T-helper 1 cell treated with Interleukin-12 subunit alpha and Interleukin-12 subunit beta and Interleukin-4 antibody, amounts not matched to agents 30 ng/mL and 1 ng/mL, for 36 hours (primary cell): ENCODE measurements at regions not wholly inside any gene's neighbourhood (a gene's known extent, or its start where the extent isn't known, plus 50 kb on each side); places are given as distances from the start of the nearest gene placed in this dataset.
"Not testable (repeated sequence)": the region's sequence is repeated elsewhere in the genome, so short reads cannot be mapped to it uniquely, and the experiment has no call there.

ENCODE experiments used
- intact Hi-C: fragments of 100-400 bp; cut with micrococcal nuclease; formaldehyde crosslinking; loops from one replicate; pipeline ENCODE4 v1.15.1; 2024

DNA sequence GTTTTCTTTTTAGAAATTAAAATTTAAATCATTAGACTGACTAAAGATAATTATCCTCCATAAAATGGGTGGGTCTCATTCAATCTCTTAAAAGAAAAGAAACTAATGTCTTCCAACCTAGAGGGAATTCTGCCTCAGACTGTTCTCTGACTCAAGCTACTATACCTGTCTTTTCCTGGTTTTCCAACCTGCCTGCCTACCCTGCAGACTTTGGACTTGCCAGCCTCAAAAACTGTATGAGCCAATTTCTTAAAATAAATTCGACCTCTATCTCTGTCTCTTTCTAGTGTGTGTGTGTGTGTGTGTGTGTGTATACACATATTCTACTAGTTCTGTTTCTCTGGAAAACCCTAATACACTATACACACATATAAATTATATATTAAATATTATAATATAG, 847.3 kb downstream of the PCDH17 start:
- intact Hi-C loops, result no loop called here

DNA sequence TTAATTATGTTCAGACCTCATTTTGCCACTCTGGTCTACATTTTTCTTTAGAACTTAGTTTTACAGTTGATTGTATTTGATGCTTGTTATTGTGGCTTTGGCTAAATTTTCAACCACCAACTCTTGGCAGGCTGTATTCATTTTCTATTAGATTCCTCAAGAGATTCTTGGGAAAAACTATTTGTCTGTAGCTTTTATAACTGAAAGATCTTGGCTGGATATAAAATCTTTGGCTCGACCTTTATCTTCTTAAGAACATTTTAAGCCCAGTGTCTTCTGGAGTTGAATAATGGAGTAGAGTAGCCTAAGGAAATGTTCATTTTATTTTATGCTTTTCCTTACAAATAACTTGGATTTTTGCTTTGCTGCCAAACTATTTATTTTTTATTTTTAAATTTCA, 848.5 kb downstream of the PCDH17 start:
- intact Hi-C loops, result no loop called here

DNA sequence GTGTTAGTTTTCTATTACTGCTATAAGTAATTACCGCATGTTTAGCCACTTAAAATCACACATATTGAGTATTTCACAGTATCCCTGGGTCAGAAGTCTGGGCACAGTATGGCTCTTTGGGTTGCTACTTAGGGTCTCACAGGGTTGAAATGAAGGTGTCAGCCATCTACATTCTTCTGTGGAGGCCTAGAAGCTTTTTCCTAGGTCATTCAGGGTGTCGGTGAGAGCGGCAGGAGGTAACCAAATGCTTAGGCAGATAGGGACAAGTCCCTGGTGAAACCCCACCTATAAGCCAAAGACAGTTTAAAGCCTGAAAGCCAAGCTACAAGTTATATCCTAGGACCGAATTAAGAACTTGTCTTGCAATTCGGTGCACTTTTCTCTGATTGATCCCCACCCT, 856.7 kb downstream of the PCDH17 start:
- intact Hi-C loops, result no loop called here

DNA sequence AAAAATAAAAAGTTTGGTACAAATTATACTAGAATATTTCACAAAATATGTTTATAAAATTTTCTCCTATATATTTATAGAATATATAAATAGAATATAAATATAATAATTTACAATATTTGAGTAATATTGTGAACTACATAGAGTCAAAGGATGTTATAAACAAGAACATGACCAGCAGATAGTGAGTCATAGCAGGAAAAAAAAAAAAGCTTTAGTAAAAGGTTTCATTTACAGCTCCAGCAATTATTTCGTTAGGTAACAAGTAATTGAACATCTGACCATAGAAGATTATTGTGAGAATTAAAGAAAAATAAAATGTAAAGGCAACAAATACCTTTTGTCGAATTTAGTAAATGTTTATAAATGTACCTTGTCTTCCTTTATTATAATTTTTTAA, 864.1 kb downstream of the PCDH17 start:
- intact Hi-C loops, result no loop called here

DNA sequence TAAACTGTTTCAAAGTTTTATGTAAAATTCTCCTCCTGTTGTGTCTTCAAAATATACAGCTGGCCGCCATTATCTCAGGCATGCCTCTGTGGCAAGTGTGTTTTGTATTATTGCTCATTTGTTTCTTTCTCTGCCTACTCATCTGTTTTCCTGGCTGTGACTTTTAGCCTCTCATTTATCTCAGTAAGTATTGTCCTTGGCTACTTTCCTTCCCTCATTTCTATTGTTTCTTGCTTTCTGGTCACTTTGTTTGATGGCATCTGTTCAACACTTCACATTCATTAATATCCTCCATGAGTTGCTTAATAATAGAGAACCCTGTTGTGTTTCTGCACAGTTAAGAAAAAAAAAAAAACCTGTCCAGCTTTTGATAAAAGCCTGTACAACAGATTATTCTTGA, 869.4 kb downstream of the PCDH17 start:
- intact Hi-C loops, result no loop called here

DNA sequence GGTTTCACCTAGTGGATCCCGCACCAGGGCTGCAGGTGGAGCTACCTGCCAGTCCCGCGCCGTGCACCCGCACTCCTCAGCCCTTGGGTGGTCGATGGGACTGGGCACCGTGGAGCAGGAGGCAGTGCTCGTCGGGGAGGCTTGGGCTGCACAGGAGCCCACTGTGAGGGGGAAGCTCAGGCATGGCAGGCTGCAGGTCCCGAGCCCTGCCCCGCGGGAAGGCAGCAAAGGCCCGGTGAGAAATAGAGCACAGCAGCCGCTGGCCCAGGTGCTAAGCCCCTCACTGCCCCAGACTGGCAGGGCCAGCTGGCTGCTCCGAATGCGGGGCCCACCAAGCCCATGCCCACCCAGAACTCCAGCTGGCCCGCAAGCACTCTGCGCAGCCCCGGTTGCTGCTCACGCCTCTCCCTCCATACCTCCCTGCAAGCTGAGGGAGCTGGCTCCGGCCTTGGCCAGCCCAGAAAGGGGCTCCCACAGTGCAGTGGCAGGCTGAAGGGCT, 872.7 kb downstream of the PCDH17 start:
- intact Hi-C loops, result not testable (repeated sequence)

DNA sequence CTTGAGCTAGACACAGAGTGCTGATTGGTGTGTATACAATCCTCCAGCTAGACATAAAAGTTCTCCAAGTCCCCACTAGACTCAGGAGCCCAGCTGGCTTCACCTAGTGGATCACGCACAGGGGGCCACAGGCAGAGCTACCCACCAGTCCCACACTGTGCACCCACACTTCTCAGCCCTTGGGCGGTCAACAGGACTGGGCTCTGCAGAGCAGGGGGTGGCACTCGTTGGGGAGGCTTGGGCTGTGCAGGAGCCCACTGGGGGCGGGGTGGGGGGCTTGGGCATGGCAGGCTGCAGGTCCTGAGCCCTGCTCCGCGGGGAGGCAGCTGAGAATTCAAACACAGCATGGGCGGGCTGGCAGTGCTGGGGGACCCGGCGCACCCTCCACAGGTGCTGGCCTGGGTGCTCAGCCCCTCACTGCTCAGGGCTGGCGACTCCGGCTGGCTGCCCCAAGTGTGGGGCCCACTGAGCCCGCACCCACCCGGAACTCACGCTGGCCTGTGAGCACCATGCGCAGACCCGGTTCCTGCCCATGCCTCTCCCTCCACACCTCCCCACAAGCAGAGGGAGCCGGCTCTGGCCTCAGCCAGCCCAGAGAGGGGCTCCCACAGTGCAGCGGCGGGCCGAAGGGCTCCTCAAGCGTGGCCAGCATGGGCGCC, 873.8 kb downstream of the PCDH17 start:
- intact Hi-C loops, result not testable (repeated sequence)

DNA sequence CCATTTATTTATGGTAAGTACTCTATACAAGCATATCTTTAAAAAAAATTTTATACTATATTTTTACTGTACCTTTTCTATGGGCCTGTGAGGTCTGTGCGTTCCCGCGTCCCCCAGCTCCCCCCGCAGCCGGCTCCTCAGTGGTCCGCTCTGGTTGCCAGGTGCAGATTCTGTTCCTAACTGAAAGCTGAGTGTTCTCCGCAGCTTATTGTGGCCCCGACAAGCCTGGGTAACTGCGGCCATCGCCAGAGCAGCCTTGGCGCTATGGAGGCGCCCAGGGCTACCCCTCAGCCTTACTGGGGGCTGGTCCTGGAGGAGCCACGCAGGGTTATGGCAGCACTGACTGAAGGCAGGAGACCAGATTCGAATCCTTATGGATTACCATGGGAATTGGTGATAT, 896.8 kb downstream of the PCDH17 start:
- intact Hi-C loops, result no loop called here

DNA sequence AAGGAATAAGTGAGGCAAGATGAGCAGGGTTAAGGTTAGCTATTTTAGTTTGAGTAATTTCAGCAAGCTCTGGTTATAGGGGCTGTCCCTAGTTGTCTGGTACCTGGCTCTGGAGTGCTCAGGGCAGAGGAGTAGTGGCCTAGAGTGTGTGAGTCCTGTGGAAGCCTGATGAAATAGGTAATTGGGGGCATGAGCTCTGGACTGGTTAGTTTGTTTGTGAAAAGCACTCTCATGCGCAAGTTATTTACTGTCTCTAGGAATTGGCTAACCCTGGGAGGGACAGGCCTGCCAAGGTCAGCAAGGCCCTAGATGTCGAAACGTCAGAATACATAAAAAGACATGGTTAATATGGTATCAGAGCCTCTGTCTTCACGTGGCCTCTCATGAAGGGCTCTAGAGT, 900.1 kb downstream of the PCDH17 start:
- intact Hi-C loops, result no loop called here

DNA sequence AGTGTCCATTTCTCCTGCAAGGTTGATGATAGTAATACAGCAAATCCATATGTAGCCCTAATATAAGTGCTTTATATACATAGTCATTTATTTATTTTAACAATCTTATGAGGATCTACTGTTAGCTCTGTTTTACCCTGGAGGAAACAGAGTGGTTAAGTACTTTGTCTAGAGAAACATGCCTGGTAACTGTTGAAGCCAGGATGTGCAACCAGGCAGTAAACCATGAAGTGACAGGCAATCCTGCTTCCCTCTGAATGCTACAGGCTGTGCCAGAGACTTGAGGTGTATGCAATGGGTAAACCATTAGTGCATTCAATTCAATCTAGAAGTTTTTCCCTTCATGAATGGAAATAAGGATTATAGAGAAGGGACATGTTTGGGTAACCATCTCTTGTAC, 911.0 kb downstream of the PCDH17 start:
- intact Hi-C loops, result no loop called here

DNA sequence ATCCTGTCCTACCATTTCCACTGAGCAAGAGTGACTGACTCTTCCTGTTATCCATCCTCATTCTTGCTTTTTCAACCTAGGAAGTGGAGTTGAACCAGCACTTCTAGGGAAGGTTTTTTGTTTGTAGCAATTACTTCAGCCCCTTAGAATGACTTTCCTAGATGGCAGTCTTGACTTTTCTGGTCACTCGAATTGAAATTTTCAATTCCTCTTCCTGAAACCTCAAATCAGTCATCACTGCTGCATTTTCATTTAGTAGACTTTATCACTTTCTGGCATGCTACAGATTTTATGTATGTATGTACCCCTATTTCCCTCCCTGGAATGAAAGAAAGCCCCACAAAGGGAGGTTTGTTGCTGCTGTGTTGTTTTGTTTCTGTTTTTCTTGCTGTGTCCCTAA, 915.9 kb downstream of the PCDH17 start:
- intact Hi-C loops, result no loop called here

DNA sequence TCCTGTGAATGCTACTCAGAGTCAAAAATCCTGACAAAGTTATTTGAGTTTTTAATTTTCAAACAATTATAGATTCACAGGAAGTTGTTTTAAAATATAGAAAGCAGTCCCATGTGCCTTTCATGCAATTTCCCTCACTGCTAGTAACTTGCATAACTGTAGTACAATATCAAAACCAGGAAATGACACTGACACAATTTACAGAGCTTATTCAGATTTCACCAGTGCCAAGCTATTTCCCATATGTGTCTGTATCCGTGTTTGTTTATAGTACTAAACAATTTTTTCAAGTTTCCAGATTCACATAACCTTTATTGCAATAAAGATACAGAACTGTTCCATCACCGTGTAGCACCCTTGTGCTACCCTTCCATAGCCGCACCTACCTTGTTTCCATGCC, 934.6 kb downstream of the PCDH17 start:
- intact Hi-C loops, result no loop called here

DNA sequence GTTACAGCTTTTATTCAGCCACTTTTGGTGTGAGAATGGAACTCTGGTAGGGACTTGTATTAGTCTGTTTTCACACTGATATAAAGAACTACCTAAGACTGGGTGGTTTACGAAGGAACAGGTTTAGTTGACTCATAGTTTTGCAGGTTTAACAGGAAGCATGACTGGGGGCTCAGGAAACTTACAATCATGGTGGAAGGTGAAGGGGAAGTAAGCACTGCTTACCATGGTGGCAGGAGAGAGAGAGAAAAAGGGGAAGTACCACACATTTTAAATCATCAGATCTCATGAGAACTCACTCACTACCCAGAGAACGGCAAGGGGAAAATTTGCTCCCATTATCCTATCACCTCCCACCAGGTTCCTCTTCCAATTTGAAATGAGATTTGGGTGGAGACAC, 942.2 kb downstream of the PCDH17 start:
- intact Hi-C loops, result no loop called here

DNA sequence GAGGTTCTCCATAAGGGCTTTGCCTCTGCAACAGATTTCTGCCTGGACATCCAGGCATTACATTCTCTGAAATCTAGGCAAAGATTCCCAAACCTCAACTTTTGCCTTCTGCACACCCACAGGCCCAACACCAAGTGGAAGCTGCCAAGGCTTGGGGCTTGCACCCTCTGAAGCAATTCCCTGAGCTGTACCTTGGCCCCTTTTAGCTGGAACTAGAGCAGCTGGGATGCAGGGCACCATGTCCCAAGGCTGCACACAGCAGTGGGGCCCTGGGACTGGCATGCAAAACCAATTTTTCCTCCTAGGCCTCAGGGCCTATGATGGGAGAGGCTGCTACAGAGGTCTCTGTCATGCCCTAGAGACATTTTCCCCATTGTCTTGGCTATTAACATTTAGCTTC, 943.2 kb downstream of the PCDH17 start:
- intact Hi-C loops, result no loop called here

DNA sequence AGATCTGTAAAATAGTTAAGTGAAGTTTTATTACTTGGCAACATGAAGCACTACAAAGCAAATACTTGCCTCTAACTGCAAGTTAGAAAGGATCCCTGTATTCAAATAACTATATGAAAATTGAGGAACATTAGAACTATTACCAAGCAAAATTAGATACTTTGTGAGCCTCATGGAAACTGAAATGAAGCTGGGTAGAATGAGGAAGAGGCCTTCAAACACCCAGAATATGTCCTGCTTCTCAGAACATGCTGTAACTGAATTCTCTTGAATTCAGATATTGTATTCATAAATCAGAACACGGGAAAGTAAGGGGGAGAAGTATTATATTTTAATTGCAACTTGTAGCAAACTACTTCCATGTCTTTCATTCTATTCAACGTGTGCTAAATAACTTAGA, 947.9 kb downstream of the PCDH17 start:
- intact Hi-C loops, result no loop called here

DNA sequence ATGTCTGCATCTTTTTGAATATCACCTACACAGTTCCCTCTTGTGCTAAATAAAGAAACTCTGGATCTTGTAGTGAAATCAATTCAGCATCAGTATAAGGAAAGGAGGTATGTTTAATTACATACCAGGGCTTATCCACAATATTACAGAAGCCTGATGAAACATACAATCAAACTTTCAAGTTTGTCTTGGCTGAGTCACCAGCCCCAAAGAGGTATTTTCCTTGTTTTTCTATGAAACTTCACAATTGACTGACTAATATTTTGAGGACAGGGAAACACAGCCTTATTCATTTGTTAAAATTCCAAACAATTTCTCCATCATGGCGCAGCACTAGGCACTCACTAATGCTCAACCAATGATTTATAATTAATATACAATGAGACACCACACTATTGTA, 952.4 kb downstream of the PCDH17 start:
- intact Hi-C loops, result no loop called here

DNA sequence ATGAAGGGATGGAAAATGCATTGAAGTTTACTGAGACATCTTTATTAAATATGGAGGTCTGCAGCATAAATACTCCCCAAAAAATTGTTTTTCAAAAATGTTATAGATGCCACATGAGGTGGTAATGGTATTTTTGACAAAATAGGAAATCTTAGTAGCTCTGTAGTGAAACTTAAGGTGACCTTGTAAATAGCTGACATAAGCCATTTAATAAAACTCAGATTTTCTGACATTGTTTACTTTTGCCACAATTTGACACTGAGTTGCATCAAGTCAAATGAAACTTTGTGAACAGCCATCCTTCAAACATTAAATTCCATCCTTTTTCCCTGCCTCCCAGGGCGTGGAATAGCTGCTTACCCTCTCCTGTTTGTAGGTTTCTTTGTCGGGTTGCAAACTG, 953.1 kb downstream of the PCDH17 start:
- intact Hi-C loops, result no loop called here

DNA sequence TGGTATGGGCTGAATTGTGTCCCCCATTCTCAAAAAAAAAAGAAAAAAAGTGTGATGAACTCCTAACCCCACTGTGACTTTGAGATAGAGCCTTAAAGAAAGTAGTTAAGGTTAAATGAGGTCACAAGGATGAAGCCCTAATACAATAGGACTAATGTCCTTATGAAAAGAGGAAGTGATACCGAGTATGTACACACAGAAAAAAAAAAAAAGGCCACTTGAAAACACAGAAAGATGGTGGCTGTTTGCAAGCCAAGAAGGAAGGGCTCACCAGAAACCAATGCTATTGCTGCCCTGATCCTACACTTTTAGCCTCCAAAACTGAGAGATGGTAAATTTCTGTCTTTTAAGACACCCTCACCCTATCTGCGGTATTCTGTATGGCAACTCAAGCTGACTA, 955.6 kb downstream of the PCDH17 start:
- intact Hi-C loops, result no loop called here

DNA sequence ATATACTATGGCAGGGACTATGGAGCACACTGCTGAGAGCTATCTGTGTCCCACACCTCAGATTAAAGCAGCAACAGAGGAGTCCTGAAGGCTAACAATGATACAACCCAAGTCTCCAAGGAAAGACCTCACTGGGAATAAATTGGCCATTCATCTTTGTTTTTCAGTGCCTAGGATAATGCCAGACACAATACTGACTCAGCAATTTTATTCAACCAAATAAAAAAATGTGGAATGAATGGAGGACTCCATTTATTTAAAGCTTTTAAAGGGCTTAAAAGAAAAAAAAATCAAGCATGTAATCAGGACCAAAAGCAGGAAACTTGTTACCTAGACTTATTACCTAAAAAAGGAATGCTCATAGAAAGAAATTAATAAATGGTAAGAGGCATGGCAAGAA, 960.5 kb downstream of the PCDH17 start:
- intact Hi-C loops, result no loop called here

DNA sequence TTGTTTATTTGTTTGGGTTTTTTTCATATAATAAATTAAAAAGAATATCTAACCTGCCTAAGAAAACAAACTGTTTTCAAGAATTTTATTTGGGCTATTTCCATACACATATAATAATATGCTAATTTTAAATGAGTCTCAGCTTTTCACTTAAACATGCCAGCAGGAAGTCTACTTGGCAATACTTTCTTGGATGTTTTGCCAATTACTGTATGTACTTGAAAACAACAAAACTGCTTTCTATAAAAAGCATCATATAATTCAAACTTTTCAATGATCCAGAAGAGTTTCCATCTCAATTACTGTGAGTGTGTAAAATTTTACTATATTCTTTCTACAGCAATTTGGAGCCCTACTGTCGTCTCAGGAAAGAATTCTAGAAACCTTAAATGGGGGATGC, 961.2 kb downstream of the PCDH17 start:
- intact Hi-C loops, result no loop called here

DNA sequence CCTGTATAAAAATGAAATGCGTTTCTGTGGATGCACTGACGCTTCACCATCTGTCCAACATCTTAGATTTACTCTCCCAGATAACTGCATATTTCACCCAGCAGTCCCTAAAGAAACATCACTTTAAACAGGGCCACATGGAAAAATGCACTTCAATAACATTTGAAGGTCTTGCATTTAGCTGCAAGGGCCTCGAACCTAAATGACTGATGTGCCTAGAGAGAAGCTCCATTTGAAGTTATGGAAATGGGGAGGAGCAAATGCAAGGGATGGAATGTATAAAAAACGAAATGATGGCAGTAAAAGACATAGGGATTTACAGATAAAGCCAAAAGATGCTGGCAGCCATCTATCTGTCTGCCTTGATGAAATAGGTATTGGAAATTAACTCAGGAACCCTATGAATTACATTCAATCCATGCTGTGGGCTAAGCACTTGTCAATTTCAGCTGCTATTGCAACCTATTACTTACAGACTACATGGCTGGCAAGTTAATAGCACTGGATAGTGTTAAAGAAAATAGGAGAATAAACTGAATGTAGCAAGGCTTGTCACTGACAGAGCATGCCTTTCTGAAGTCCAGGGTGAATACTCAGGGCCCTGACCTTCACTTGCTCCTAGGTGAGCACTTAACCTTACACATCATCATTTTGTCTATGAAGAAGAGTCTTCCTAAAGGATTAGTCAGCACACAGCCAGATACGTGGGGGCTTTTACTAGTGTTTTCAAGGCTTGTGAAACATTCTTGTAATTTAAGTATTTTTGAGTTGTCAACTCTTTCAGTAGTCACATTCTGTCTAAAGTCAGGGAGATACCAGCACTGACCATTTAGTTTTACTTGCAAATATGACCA, 963.4 kb downstream of the PCDH17 start:
- intact Hi-C loops, result no loop called here

DNA sequence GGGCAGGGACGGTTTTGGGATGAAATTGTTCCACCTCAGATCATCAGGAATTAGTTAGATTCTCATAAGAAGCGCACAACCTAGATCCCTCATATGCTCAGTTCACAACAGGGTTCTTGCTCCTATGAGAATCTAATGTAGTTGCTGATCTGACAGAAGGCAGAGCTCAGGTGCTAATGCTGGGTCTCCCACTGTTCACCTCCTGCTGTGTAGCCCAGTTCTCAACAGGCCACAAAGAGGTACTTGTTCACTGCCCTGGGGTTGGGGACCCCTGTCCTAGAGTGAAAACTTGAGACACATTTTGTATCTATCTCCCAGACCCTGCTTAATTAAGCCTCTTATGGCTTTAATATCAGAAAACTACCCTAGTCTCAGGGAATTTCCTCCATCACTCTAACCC, 966.0 kb downstream of the PCDH17 start:
- intact Hi-C loops, result no loop called here

DNA sequence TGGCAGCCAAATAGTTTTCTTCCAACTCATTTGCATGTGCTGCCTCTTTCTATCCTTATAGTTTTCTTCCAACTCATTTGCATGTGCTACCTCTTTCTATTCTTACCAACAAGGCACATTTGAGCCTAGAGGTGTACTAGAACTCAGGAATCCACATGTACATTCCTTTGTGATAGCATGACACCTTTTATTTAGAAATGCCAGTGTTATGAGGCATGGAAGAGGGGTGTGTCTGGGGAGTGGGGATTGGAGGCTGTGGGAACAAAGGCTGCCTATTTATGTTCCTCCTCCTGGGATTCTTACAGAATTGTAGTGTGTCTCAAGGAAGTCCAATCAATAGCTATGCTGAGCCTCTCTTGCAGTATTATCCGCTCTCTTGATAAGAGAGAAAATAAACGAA, 966.7 kb downstream of the PCDH17 start:
- intact Hi-C loops, result no loop called here
